GM23338 (cell line): ENCODE measurements at regions not wholly inside any gene's neighbourhood (a gene's known extent, or its start where the extent isn't known, plus 50 kb on each side); places are given as distances from the start of the nearest gene placed in this dataset.

Source experiments
- CTCF ChIP-seq, 2 experiments: fragments of 200-600 bp in 1 of 2; sonication (generic) in 1 of 2; conservative IDR thresholded peaks; 2 replicates each; pipeline versions ENCODE4 v1.5.1 to v1.6.1; 2016 to 2017; ENCODE audit warnings: antibody characterized with exemption in 2 of 2, low read depth in 2 of 2, mild to moderate bottlenecking in 2 of 2, moderate library complexity in 1 of 2
- POLR2AphosphoS5 ChIP-seq: IDR thresholded peaks from 2 replicates; pipeline ENCODE4 v1.6.1; 2016; ENCODE audit warnings: antibody characterized with exemption, low read depth

DNA sequence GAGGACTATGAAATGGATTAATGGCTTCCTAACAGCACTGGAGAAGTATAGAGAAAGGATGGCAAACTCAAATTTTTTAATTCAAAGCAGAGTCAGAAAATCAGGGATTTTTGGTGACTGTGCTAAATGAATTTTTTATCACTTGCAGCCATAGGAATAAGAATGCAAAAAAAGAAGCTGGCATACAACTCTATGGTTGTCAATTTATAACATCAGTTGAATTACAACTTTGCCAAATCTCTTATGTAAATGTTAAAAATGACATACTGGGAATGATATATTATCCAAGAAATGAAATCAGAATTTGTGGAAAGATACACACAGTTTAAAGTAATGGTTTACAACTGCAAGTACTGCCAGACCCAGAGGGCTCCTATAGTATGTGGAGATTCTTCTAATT lies 106.5 kb downstream of the HTR1B start:
- TF ChIP-seq CTCF (conservative IDR thresholded peaks at IDR 0.05; ENCODE audit: low read depth in 2 of 2) (no peak), POLR2AphosphoS5 (no peak)
